ENCODE measurements at regions not wholly inside any gene's neighbourhood (a gene's known extent, or its start where the extent isn't known, plus 50 kb on each side); places are given as distances from the start of the nearest gene placed in this dataset.
A peak's percentile ranks its signal among the peaks of the same experiment; 100 is the strongest.

- no peak for DNase-seq (ENCODE audit: low read depth, low spot score)
Measured at GRCh38 chr12:58529897-58530741, 390.2 kb downstream of the LRIG3 start.

GRCh38 chr12:58530742-58531062 lies 389.6 kb downstream of the LRIG3 start:
- no peak for DNase-seq (ENCODE audit: low read depth, low spot score)

GRCh38 chr12:58532855-58533608 lies 387.3 kb downstream of the LRIG3 start:
- DNase-seq (ENCODE audit: low read depth, low spot score): no peak

- no peak for DNase-seq (ENCODE audit: low read depth, low spot score)
Measured at GRCh38 chr12:58533652-58534051, 386.7 kb downstream of the LRIG3 start.

GRCh38 chr12:58537278-58537677 lies 383.0 kb downstream of the LRIG3 start:
- DNase-seq (ENCODE audit: low read depth, low spot score): no peak

GRCh38 chr12:58539295-58539694 lies 381.0 kb downstream of the LRIG3 start:
- DNase-seq (ENCODE audit: low read depth, low spot score): no peak

- DNase-seq (ENCODE audit: low read depth, low spot score): peak; percentile 60
Measured at GRCh38 chr12:58540480-58541299, 379.6 kb downstream of the LRIG3 start.

- DNase-seq (ENCODE audit: low read depth, low spot score): no peak
Measured at GRCh38 chr12:58541300-58541690, 379.0 kb downstream of the LRIG3 start.

GRCh38 chr12:58544281-58544680 lies 376.0 kb downstream of the LRIG3 start:
- DNase-seq (ENCODE audit: low read depth, low spot score): no peak

- no peak for DNase-seq (ENCODE audit: low read depth, low spot score)
Measured at GRCh38 chr12:58547217-58547616, 373.1 kb downstream of the LRIG3 start.

- DNase-seq (ENCODE audit: low read depth, low spot score): no peak
Measured at GRCh38 chr12:58548801-58549200, 371.5 kb downstream of the LRIG3 start.

GRCh38 chr12:58554522-58555157 lies 365.7 kb downstream of the LRIG3 start:
- DNase-seq (ENCODE audit: low read depth, low spot score): no peak

GRCh38 chr12:58557171-58557570 lies 363.1 kb downstream of the LRIG3 start:
- DNase-seq (ENCODE audit: low read depth, low spot score): no peak

GRCh38 chr12:58557661-58558060 lies 362.6 kb downstream of the LRIG3 start:
- DNase-seq (ENCODE audit: low read depth, low spot score): no peak

GRCh38 chr12:58563621-58564020 lies 356.7 kb downstream of the LRIG3 start:
- DNase-seq (ENCODE audit: low read depth, low spot score): no peak

GRCh38 chr12:58564721-58565120 lies 355.6 kb downstream of the LRIG3 start:
- no peak for DNase-seq (ENCODE audit: low read depth, low spot score)

GRCh38 chr12:58566599-58566998 lies 353.7 kb downstream of the LRIG3 start:
- no peak for DNase-seq (ENCODE audit: low read depth, low spot score)

- no peak for DNase-seq (ENCODE audit: low read depth, low spot score)
Measured at GRCh38 chr12:58567189-58567588, 353.1 kb downstream of the LRIG3 start.

GRCh38 chr12:58570411-58570810 lies 349.9 kb downstream of the LRIG3 start:
- no peak for DNase-seq (ENCODE audit: low read depth, low spot score)

GRCh38 chr12:58575256-58575655 lies 345.0 kb downstream of the LRIG3 start:
- no peak for DNase-seq (ENCODE audit: low read depth, low spot score)

GRCh38 chr12:58576081-58576480 lies 344.2 kb downstream of the LRIG3 start:
- no peak for DNase-seq (ENCODE audit: low read depth, low spot score)

- DNase-seq (ENCODE audit: low read depth, low spot score): no peak
Measured at GRCh38 chr12:58576916-58577315, 343.4 kb downstream of the LRIG3 start.
